Transverse colon (tissue), 4 donors: ENCODE measurements at regions not wholly inside any gene's neighbourhood (a gene's known extent, or its start where the extent isn't known, plus 50 kb on each side); places are given as distances from the start of the nearest gene placed in this dataset.

Experiments used
- DNase-seq: peaks from one replicate; pipeline ENCODE4 v3.0.0-alpha.2; 2019
- H3K27ac ChIP-seq, 4 donors: fragments of 200-600 bp; sonication (generic); 2 replicates each; pipeline ENCODE4 v1.5.1; 2016 to 2018; ENCODE audit warnings: inconsistent platforms in 4 of 4
- H3K27me3 ChIP-seq: fragments of 200-600 bp; sonication (generic); 2 replicates; pipeline ENCODE4 v1.5.1; 2017; ENCODE audit warnings: inconsistent platforms
- H3K36me3 ChIP-seq, 4 donors: fragments of 200-600 bp; sonication (generic); 2 replicates each; pipeline ENCODE4 v1.5.1; 2017 to 2019; ENCODE audit warnings: inconsistent platforms in 4 of 4
- H3K4me1 ChIP-seq, 4 donors: fragments of 200-600 bp; sonication (generic); 2 replicates each; pipeline ENCODE4 v1.5.1; 2017 to 2020; ENCODE audit warnings: inconsistent platforms in 4 of 4
- H3K4me3 ChIP-seq, 4 donors: fragments of 200-600 bp; sonication (generic); 1 replicate in 1 of 4; 2 replicates in 3 of 4; pipeline versions ENCODE4 v1.5.1 to v1.6.1; 2017 to 2019; ENCODE audit warnings: inconsistent platforms in 4 of 4
- H3K9me3 ChIP-seq, 2 donors: fragments of 200-600 bp; sonication (generic); 2 replicates each; pipeline ENCODE4 v1.5.1; 2017 to 2019; ENCODE audit warnings: inconsistent platforms in 2 of 2
- EP300 ChIP-seq: sonication (generic); formaldehyde crosslinking; IDR thresholded peaks from one replicate; pipeline ENCODE4 v1.6.1; 2017; ENCODE audit warnings: antibody characterized with exemption, low read depth
- POLR2A ChIP-seq: fragments of 450-650 bp; IDR thresholded peaks from one replicate; pipeline ENCODE4 v1.6.1; 2016; ENCODE audit warnings: antibody characterized with exemption, mild to moderate bottlenecking, moderate library complexity
- POLR2AphosphoS5 ChIP-seq, 3 donors: sonication (generic); formaldehyde crosslinking; IDR thresholded peaks; one replicate each; pipeline ENCODE4 v1.6.1; 2016; ENCODE audit warnings: antibody characterized with exemption in 3 of 3
- WGBS, 2 donors: methylation state at CpG; one replicate each; pipeline ENCODE4 v1.1.5; 2018; ENCODE audit warnings: low coverage in 1 of 2; 5-methylcytosine and 5-hydroxymethylcytosine counted together
- in situ Hi-C, 4 donors: fragments of 200-750 bp; cut with MboI; loops; one replicate each; pipeline versions ENCODE4 v1.15.0 to v1.15.1; 2017; ENCODE audit warnings: low sequenced_read_pairs in 3 of 4, low pct_ligation_motif_present in 1 of 4, low pct_unique_long_range_greater_than_20kb in 1 of 4
- intact Hi-C: fragments of 100-400 bp; cut with DNase I; formaldehyde crosslinking; loops from one replicate; pipeline ENCODE4 v1.15.1; 2023; ENCODE audit warnings: low total_unique reads
- TF ChIP-seq, protein P1 (sequence below), 5 experiments: fragments of 200-600 bp in 3 of 5; fragments of 450-650 bp in 2 of 5; sonication (generic) in 3 of 5; IDR thresholded peaks; 1 replicate in 2 of 5; 2 replicates in 3 of 5; pipeline ENCODE4 v1.5.1; 2016 to 2017; ENCODE audit warnings: antibody characterized with exemption in 5 of 5, inconsistent platforms in 3 of 5, mild to moderate bottlenecking in 2 of 5, moderate library complexity in 1 of 5

DNA sequence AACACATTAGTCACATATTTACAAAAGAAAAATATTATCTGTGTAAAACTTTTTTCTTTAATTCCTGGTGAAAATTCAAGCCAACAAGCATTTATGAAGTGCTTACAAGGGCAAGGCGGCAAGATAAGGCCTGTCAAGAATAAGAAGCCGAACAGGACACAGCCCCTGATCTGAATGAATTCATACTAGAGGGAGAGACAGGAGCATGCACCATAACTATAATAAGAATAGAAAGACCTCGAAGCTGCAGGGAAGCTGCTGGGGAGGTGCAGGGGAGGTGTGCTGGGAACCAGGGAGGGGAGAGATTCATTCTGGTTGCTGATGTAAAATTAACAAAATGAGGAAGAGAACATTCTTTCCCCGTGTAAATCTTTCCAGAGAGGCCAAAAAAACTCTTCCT is 60.5 kb upstream of the TARDBP start:
- in situ Hi-C loops: no loop called here

DNA sequence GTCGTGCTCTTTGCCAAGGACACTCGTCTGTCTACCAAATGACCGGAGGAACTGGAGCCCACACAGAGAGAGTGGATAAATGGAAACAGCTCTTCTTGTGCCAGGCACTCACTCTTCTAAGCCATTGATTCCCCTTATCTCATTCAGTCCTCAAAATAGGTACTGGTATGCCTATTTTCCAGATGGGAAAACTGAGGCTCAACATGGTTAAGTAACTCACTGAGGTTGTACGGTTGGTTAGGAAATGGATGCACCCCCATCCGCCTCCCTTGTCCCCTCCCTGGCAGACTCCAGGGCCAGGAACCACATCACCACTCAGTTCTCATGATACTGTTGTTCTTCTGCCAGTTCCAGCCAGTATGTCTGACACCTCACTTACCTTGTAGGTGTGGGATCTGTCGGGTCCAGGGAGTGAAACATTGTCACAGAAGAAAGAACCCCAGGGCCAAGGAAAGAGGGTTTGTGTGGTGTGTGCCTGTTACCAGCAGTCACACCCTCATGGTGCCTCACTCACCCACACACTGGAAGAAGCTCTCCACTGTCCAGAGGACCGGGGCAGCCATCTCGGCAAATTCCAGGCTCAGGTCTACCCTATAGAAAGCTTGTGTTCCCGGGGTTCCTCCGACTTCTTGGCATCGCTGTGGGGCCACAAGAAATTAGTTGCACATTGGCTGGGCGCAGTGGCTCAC is 58.8 kb upstream of the TARDBP start:
- Histone ChIP-seq H3K4me1 (no peaks in the 10 kb centered on the region), H3K27me3 (no peaks in the 10 kb centered on the region), H3K9me3 (peaks cover 0 to 6% of the 10 kb centered on the region in 2 donors), H3K27ac (no peak overlapping the region), H3K4me3 (no peak overlapping the region), H3K36me3 (no peaks in the 10 kb centered on the region)
- TF ChIP-seq POLR2A: no peak
- TF ChIP-seq, protein P1, sequence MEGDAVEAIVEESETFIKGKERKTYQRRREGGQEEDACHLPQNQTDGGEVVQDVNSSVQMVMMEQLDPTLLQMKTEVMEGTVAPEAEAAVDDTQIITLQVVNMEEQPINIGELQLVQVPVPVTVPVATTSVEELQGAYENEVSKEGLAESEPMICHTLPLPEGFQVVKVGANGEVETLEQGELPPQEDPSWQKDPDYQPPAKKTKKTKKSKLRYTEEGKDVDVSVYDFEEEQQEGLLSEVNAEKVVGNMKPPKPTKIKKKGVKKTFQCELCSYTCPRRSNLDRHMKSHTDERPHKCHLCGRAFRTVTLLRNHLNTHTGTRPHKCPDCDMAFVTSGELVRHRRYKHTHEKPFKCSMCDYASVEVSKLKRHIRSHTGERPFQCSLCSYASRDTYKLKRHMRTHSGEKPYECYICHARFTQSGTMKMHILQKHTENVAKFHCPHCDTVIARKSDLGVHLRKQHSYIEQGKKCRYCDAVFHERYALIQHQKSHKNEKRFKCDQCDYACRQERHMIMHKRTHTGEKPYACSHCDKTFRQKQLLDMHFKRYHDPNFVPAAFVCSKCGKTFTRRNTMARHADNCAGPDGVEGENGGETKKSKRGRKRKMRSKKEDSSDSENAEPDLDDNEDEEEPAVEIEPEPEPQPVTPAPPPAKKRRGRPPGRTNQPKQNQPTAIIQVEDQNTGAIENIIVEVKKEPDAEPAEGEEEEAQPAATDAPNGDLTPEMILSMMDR (IDR thresholded peaks at IDR 0.05): no peak
- DNase-seq: no peak
- WGBS, 2 donors: 91 to 100% methylated on average over 2 to 12 of the region's 12 CpGs
- intact Hi-C loops (no loop called here), in situ Hi-C loops (no loop called here)

More for the DNA sequence above, 60.5 kb upstream of the TARDBP start:
- no peaks in the 10 kb centered on the region for H3K27me3 ChIP-seq
- no peak for TF ChIP-seq EP300
- TF ChIP-seq, protein P1 (IDR thresholded peaks at IDR 0.05): no peak
- no peak for TF ChIP-seq POLR2AphosphoS5 (IDR thresholded peaks at IDR 0.05)
- no peak for TF ChIP-seq POLR2A
- no peaks in the 10 kb centered on the region for H3K4me1 ChIP-seq
- no peak for DNase-seq
- H3K36me3 ChIP-seq: no peaks in the 10 kb centered on the region
- intact Hi-C loops: no loop called here
- no peak overlapping the region for H3K27ac ChIP-seq
- H3K9me3 ChIP-seq: peaks cover 0 to 6% of the 10 kb centered on the region in 2 donors
- 63 to 74% methylated on average over 4 of the region's 4 CpGs for WGBS, 2 donors
- H3K4me3 ChIP-seq: no peak overlapping the region

GRCh38 chr1:10957133-10957532 is 55.3 kb upstream of the TARDBP start:
- no peak for DNase-seq
- Histone ChIP-seq H3K9me3 (peaks cover 0 to 6% of the 10 kb centered on the region in 2 donors), H3K36me3 (no peaks in the 10 kb centered on the region), H3K27ac (no peak overlapping the region), H3K4me1 (peaks cover 0 to 5% (median 0%) of the 10 kb centered on the region in 4 donors), H3K27me3 (no peaks in the 10 kb centered on the region), H3K4me3 (no peak overlapping the region)
- in situ Hi-C loops (no loop called here), intact Hi-C loops (no loop called here)
- 79% methylated on average over 15 of the region's 15 CpGs; no CpG with 5 or more reads in 1 of the 2 donors for WGBS, 2 donors
- no peak for TF ChIP-seq EP300
- TF ChIP-seq POLR2A: no peak
- no peak for TF ChIP-seq POLR2AphosphoS5 (IDR thresholded peaks at IDR 0.05)
- TF ChIP-seq, protein P1 (IDR thresholded peaks at IDR 0.05): no peak

- Histone ChIP-seq H3K9me3 (peaks cover 0 to 5% of the 10 kb centered on the region in 2 donors), H3K27ac (no peak overlapping the region), H3K4me1 (peaks cover 0 to 5% (median 0%) of the 10 kb centered on the region in 4 donors), H3K4me3 (no peak overlapping the region), H3K36me3 (no peaks in the 10 kb centered on the region), H3K27me3 (no peaks in the 10 kb centered on the region)
- TF ChIP-seq, protein P1 (IDR thresholded peaks at IDR 0.05): no peak
- TF ChIP-seq EP300 (no peak), POLR2AphosphoS5 (IDR thresholded peaks at IDR 0.05) (no peak), POLR2A (no peak)
- no peak for DNase-seq
- WGBS, 2 donors: 50% methylated on average over 10 of the region's 10 CpGs; no CpG with 5 or more reads in 1 of the 2 donors
- in situ Hi-C loops: no loop called here
- intact Hi-C loops: no loop called here
These were observed 53.8 kb upstream of the TARDBP start for GRCh38 chr1:10958614-10959013.
